Endothelial cell of umbilical vein (primary cell): ENCODE measurements at regions not wholly inside any gene's neighbourhood (a gene's known extent, or its start where the extent isn't known, plus 50 kb on each side); places are given as distances from the start of the nearest gene placed in this dataset.

Experiments
- BruUV-seq: library from RNA; stranded (reverse); fragments of 400-500 nt; replicated peaks from 2 replicates; lab custom pipeline; 2021; lab: Mats Ljungman, UMichigan
- CTCF ChIA-PET: fragments of 300-600, 350-600 bp; sonication (Branson Sonifier 250); formaldehyde crosslinking; loops from one replicate; lab custom pipeline; 2021; ENCODE audit warnings: antibody characterized with exemption, inconsistent platforms; lab: Charles Lee
- POLR2A ChIA-PET: fragments of 300-600, 350-600 bp; sonication (Branson Sonifier 250); formaldehyde crosslinking; loops from one replicate; lab custom pipeline; 2021; ENCODE audit warnings: antibody characterized with exemption, inconsistent platforms; lab: Charles Lee
- DNase-seq: peaks from one replicate; pipeline ENCODE4 v3.0.0-alpha.2; 2011; ENCODE audit warnings: low read depth, low spot score
- FAIRE-seq: peaks from 2 replicates; lab custom pipeline; 2011; peaks lifted over from hg19 to GRCh38; lab: Jason Lieb, UNC
- H2AFZ ChIP-seq: 2 replicates; pipeline ENCODE4 v1.6.0; 2012; ENCODE audit warnings: low read depth, low read length, control low read depth, inconsistent platforms
- H3K27ac ChIP-seq: 2 replicates; pipeline ENCODE4 v1.5.1; 2011; ENCODE audit warnings: low read depth, mild to moderate bottlenecking, control low read depth, low read length, moderate library complexity; ENCODE audit not compliant: insufficient read depth
- H3K27me3 ChIP-seq, 2 experiments: 2 replicates each; pipeline versions ENCODE4 v1.6.0 to v1.6.1; 2011; ENCODE audit warnings: low read length in 2 of 2, mixed read lengths in 1 of 2; ENCODE audit not compliant: control insufficient read depth in 2 of 2, insufficient read depth in 2 of 2
- H3K36me3 ChIP-seq, 2 experiments: 2 replicates in 1 of 2; 3 replicates in 1 of 2; pipeline ENCODE4 v1.5.1; 2011; ENCODE audit warnings: low read length in 2 of 2, mild to moderate bottlenecking in 1 of 2, moderate library complexity in 1 of 2; ENCODE audit not compliant: control insufficient read depth in 2 of 2, insufficient read depth in 2 of 2; ENCODE audit errors: extremely low read depth in 1 of 2
- H3K4me1 ChIP-seq: 3 replicates; pipeline ENCODE4 v1.5.1; 2011; ENCODE audit warnings: mild to moderate bottlenecking, low read length; ENCODE audit not compliant: control insufficient read depth, insufficient read depth; ENCODE audit errors: extremely low read depth
- H3K4me2 ChIP-seq: 2 replicates; pipeline ENCODE4 v1.6.1; 2011; ENCODE audit warnings: low read length, control low read depth, mixed read lengths; ENCODE audit not compliant: insufficient read depth
- H3K4me3 ChIP-seq, 3 experiments: fragments of 200-600 bp in 1 of 3; sonication (generic), shearing (Covaris generic) in 1 of 3; replicated peaks in 1 of 3; 2 replicates each; pipeline ENCODE4 v1.5.1; 2011 to 2016; ENCODE audit warnings: control low read depth in 3 of 3, low read length in 3 of 3, mild to moderate bottlenecking in 2 of 3, inconsistent platforms in 1 of 3, low read depth in 1 of 3, moderate library complexity in 1 of 3; ENCODE audit not compliant: insufficient read depth in 1 of 3
- H3K79me2 ChIP-seq: 2 replicates; pipeline ENCODE4 v1.6.0; 2012; ENCODE audit warnings: low read length, inconsistent platforms; ENCODE audit not compliant: control insufficient read depth, insufficient read depth
- H3K9ac ChIP-seq: replicated peaks from 2 replicates; pipeline ENCODE3; 2011; ENCODE audit warnings: low read length, control low read depth; ENCODE audit not compliant: insufficient read depth; ENCODE audit errors: extremely low read depth
- H3K9me1 ChIP-seq: replicated peaks from 3 replicates; pipeline ENCODE4 v1.6.0; 2011; ENCODE audit warnings: mild to moderate bottlenecking, low read length; ENCODE audit not compliant: control insufficient read depth, insufficient read depth; ENCODE audit errors: extremely low read depth
- H3K9me3 ChIP-seq: replicated peaks from 2 replicates; pipeline ENCODE4 v1.5.1; 2012; ENCODE audit warnings: low read length, inconsistent platforms; ENCODE audit not compliant: control insufficient read depth, insufficient read depth
- H4K20me1 ChIP-seq: replicated peaks from 2 replicates; pipeline ENCODE3; 2011; ENCODE audit warnings: mild to moderate bottlenecking, low read length; ENCODE audit not compliant: control insufficient read depth, insufficient read depth; ENCODE audit errors: extremely low read depth
- CTCF ChIP-seq, 2 donors: IDR thresholded peaks; 1 replicate in 1 of 2; 2 replicates in 1 of 2; pipeline ENCODE4 v1.5.1; 2011; ENCODE audit warnings: low read length in 2 of 2, mild to moderate bottlenecking in 2 of 2, moderate library complexity in 2 of 2, control low read depth in 1 of 2, inconsistent platforms in 1 of 2, low read depth in 1 of 2; ENCODE audit not compliant: insufficient read depth in 1 of 2; ENCODE audit errors: extremely low read depth in 1 of 2
- EZH2 ChIP-seq: IDR thresholded peaks from 2 replicates; pipeline ENCODE4 v1.6.1; 2012; ENCODE audit warnings: borderline replicate concordance, low read depth, mild to moderate bottlenecking, moderate library complexity, low read length, inconsistent platforms; ENCODE audit not compliant: severe bottlenecking
- FOS ChIP-seq: IDR thresholded peaks from 2 replicates; pipeline ENCODE4 v1.6.1; 2011; ENCODE audit warnings: mild to moderate bottlenecking, low read length, moderate library complexity, borderline replicate concordance; ENCODE audit not compliant: insufficient read depth
- GATA2 ChIP-seq: IDR thresholded peaks from 2 replicates; pipeline ENCODE4 v1.7.0; 2011; ENCODE audit warnings: low read depth, mild to moderate bottlenecking, moderate library complexity, mixed read lengths, low read length; ENCODE audit not compliant: insufficient read length, insufficient read depth
- JUN ChIP-seq: IDR thresholded peaks from 2 replicates; pipeline ENCODE4 v1.6.1; 2011; ENCODE audit warnings: borderline replicate concordance, low read depth; ENCODE audit not compliant: insufficient read length, insufficient read depth
- MYC ChIP-seq: IDR thresholded peaks from one replicate; pipeline ENCODE4 v1.6.1; 2011; ENCODE audit warnings: mild to moderate bottlenecking, low read depth, low read length
- POLR2A ChIP-seq: IDR thresholded peaks from 2 replicates; pipeline ENCODE4 v1.6.1; 2012; ENCODE audit warnings: low read depth, mild to moderate bottlenecking, control low read depth, low read length
- POLR2AphosphoS5 ChIP-seq: IDR thresholded peaks from 2 replicates; pipeline ENCODE4 v1.6.1; 2012; ENCODE audit warnings: low read depth, mild to moderate bottlenecking, control low read depth, low read length, moderate library complexity; ENCODE audit not compliant: insufficient read depth
- dilution Hi-C: fragments of 300-500 bp; cut with MboI; formaldehyde crosslinking; loops from one replicate; pipeline ENCODE4 v1.15.0; 2019; ENCODE audit warnings: low sequenced_read_pairs; ENCODE audit not compliant: extremely low pct_ligation_motif_present
- intact Hi-C: fragments of 100-400 bp; cut with micrococcal nuclease; formaldehyde crosslinking; loops from one replicate; pipeline ENCODE4 v1.10.0; 2022
- TF ChIP-seq, protein P1 (sequence below): IDR thresholded peaks from 2 replicates; pipeline ENCODE4 v1.6.1; 2011; ENCODE audit not compliant: insufficient read depth, insufficient read length

- FAIRE-seq (no peak), DNase-seq (no peak)
- BruUV-seq, result no TSS peak
- Histone ChIP-seq H3K79me2 (no peaks in the 10 kb centered on the region), H3K4me1 (no peaks in the 10 kb centered on the region), H4K20me1 (no peaks in the 10 kb centered on the region), H3K36me3 (no peaks in the 10 kb centered on the region), H3K27me3 (no peaks in the 10 kb centered on the region), H3K9me3 (no peaks in the 10 kb centered on the region), H3K4me3 (no peak overlapping the region), H2AFZ (no peak overlapping the region), H3K27ac (no peak overlapping the region), H3K9ac (no peak overlapping the region), H3K4me2 (no peak overlapping the region), H3K9me1 (no peaks in the 10 kb centered on the region)
- intact Hi-C loops, result no loop called here
- ChIA-PET CTCF (no interaction called here), POLR2A (no interaction called here)
- no peak for TF ChIP-seq CTCF (IDR thresholded peaks at IDR 0.05; ENCODE audit: extremely low read depth in 1 of 2, insufficient read depth in 1 of 2, low read depth in 1 of 2, low read length in 2 of 2)
- dilution Hi-C loops, result no loop called here
These were observed 340.3 kb upstream of the TBC1D5 start for GRCh38 chr3:18082551-18083272.

DNA sequence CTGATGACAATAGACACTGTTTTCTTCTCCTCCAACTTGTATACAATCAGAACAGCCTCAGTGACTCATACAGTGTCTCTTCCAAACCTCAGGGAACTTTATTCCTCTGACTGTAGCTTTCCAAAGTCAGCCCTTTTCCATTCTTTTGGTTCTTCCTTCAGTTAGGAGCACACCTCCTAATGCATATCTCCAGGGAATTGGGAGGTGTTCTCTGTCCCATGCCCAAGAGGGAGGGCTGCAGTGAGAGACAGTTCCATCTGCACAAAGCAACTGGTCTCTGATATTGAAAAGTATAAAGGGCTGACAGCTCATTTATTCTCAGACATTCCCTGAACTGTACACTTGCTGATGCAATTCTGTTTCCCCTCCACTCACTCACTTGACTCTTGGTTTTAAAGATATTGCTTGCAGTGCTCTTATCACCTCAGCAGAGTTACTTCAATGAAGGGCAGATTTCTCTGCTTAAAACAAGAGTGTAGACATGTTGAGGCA, 337.8 kb upstream of the TBC1D5 start:
- Histone ChIP-seq H3K79me2 (no peaks in the 10 kb centered on the region), H3K9me1 (no peaks in the 10 kb centered on the region), H3K9ac (no peak overlapping the region), H2AFZ (no peak overlapping the region), H4K20me1 (no peaks in the 10 kb centered on the region), H3K27me3 (no peaks in the 10 kb centered on the region), H3K36me3 (no peaks in the 10 kb centered on the region), H3K4me1 (no peaks in the 10 kb centered on the region), H3K9me3 (peaks cover 5% of the 10 kb centered on the region), H3K4me3 (no peak overlapping the region), H3K4me2 (no peak overlapping the region), H3K27ac (no peak overlapping the region)
- no peak for TF ChIP-seq FOS
- no peak for TF ChIP-seq CTCF (IDR thresholded peaks at IDR 0.05; ENCODE audit: extremely low read depth in 1 of 2, insufficient read depth in 1 of 2, low read depth in 1 of 2, low read length in 2 of 2)
- TF ChIP-seq MYC, result no peak
- no peak for TF ChIP-seq POLR2A
- no peak for TF ChIP-seq GATA2
- no peak for TF ChIP-seq POLR2AphosphoS5
- TF ChIP-seq EZH2, result no peak
- no peak for TF ChIP-seq JUN
- TF ChIP-seq, protein P1, sequence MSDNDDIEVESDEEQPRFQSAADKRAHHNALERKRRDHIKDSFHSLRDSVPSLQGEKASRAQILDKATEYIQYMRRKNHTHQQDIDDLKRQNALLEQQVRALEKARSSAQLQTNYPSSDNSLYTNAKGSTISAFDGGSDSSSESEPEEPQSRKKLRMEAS, result no peak
- dilution Hi-C loops, result no loop called here
- ChIA-PET POLR2A (no interaction called here), CTCF (no interaction called here)
- no TSS peak for BruUV-seq
- FAIRE-seq (no peak), DNase-seq (no peak)
- intact Hi-C loops, result no loop called here
